HG03558 (cell line): ENCODE measurements at regions not wholly inside any gene's neighbourhood (a gene's known extent, or its start where the extent isn't known, plus 50 kb on each side); places are given as distances from the start of the nearest gene placed in this dataset.

Experiments
- ATAC-seq: cut with Tn5 transposase; IDR thresholded peaks from one replicate; pipeline ENCODE4 v1.9.1; 2021; ENCODE audit warnings: moderate number of reproducible peaks; ENCODE audit not compliant: unreplicated experiment; ENCODE audit errors: extremely low read depth

DNA sequence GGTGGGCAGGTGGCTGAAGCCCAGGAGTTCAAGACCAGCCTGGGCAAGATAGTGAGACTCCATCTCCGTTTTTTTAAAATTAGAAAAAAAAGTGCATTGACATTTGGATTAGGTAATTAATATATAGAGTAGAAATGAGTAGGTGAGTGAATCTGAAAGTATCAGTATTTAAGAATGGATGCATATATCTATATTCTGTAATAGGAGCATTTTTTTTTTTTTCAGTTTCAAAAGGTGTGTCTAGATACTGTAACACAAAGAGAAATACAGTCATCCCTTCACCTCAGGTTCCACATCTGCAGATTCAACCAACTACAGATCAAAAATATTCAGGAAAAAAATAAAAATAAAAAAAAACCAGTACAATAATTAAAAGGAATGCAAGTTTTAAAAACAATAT is 50.8 kb downstream of the RBM27 start:
- peak; percentile 57 for ATAC-seq

GRCh38 chr5:146273109-146273508 is 65.5 kb upstream of the POU4F3 start:
- ATAC-seq, result peak; percentile 78

DNA sequence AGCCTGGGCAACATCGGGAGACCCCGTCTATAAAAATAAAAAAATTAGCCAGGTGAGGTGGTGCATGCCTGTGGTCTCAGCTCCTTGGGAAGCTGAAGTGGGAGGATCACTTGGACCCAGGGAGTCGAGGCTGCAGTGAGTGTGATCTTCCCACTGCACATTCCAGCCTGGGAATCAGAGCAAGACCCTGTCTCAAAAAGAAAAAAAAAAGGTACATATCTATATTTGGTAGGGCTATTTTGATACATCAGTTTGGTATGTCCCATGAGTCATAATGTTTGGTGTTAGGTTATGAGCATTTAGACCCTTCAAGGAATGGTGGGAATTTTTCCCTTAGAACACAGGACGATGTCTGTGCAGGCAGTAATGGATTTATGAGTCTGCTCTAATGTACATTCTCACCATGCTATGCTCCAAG is 55.3 kb upstream of the POU4F3 start:
- ATAC-seq, result no peak

- no peak for ATAC-seq
Observed at GRCh38 chr5:146284016-146284415, 54.6 kb upstream of the POU4F3 start.
